ENCODE measurements at regions not wholly inside any gene's neighbourhood (a gene's known extent, or its start where the extent isn't known, plus 50 kb on each side); places are given as distances from the start of the nearest gene placed in this dataset.
"Not testable (repeated sequence)": the region's sequence is repeated elsewhere in the genome, so short reads cannot be mapped to it uniquely, and the experiment has no call there.

GRCh38 chr16:82281544-82281943, 111.5 kb upstream of the MPHOSPH6 start:
- no peak for TF ChIP-seq CTCF (IDR thresholded peaks at IDR 0.05)
- Histone ChIP-seq H3K9me3 (ENCODE audit: control insufficient read depth in 1 of 2, insufficient read depth in 1 of 2, low read length in 2 of 2) (no peaks in the 10 kb centered on the region), H3K4me1 (ENCODE audit: insufficient read depth, low read length) (no peaks in the 10 kb centered on the region), H3K36me3 (ENCODE audit: insufficient read depth, low read length) (no peaks in the 10 kb centered on the region), H3K27me3 (ENCODE audit: control insufficient read depth in 1 of 2, insufficient read depth in 2 of 2, low read length in 2 of 2) (no peaks in the 10 kb centered on the region), H3K27ac (ENCODE audit: low read depth in 1 of 2, low read length in 2 of 2) (no peak overlapping the region), H3K4me3 (ENCODE audit: low read length) (no peak overlapping the region)
- intact Hi-C loops (cut with DNase I, micrococcal nuclease): no loop called here
- no peak for ATAC-seq (ENCODE audit: poor library complexity)
- H3K27ac Mint-ChIP-seq: no peak overlapping the region
- no peaks in the 10 kb centered on the region for H3K4me1 Mint-ChIP-seq (ENCODE audit: low read depth)
- H3K4me3 Mint-ChIP-seq: no peak overlapping the region
- H3K9me3 Mint-ChIP-seq: no peaks in the 10 kb centered on the region
- no peak for DNase-seq
- CTCF ChIA-PET: no interaction called here
- peaks cover 7% of the 10 kb centered on the region for H3K27me3 Mint-ChIP-seq
- POLR2A ChIA-PET: no interaction called here
- no peaks in the 10 kb centered on the region for H3K36me3 Mint-ChIP-seq (ENCODE audit: low read depth)

GRCh38 chr16:82280867-82281266, 110.8 kb upstream of the MPHOSPH6 start:
- Mint-ChIP-seq H3K4me1 (ENCODE audit: low read depth) (no peaks in the 10 kb centered on the region), H3K27me3 (peaks cover 4% of the 10 kb centered on the region), H3K4me3 (no peak overlapping the region), H3K36me3 (ENCODE audit: low read depth) (no peaks in the 10 kb centered on the region), H3K27ac (no peak overlapping the region), H3K9me3 (no peaks in the 10 kb centered on the region)
- H3K27me3 ChIP-seq (ENCODE audit: control insufficient read depth in 1 of 2, insufficient read depth in 2 of 2, low read length in 2 of 2): no peaks in the 10 kb centered on the region
- H3K4me1 ChIP-seq (ENCODE audit: insufficient read depth, low read length): no peaks in the 10 kb centered on the region
- ChIA-PET CTCF (no interaction called here), POLR2A (no interaction called here)
- H3K27ac ChIP-seq (ENCODE audit: low read depth in 1 of 2, low read length in 2 of 2): no peak overlapping the region
- H3K36me3 ChIP-seq (ENCODE audit: insufficient read depth, low read length): no peaks in the 10 kb centered on the region
- TF ChIP-seq CTCF (IDR thresholded peaks at IDR 0.05): no peak
- no peak overlapping the region for H3K4me3 ChIP-seq (ENCODE audit: low read length)
- no peak for DNase-seq
- intact Hi-C loops (cut with DNase I, micrococcal nuclease): no loop called here
- H3K9me3 ChIP-seq (ENCODE audit: control insufficient read depth in 1 of 2, insufficient read depth in 1 of 2, low read length in 2 of 2): no peaks in the 10 kb centered on the region
- no peak for ATAC-seq (ENCODE audit: poor library complexity)

DNA sequence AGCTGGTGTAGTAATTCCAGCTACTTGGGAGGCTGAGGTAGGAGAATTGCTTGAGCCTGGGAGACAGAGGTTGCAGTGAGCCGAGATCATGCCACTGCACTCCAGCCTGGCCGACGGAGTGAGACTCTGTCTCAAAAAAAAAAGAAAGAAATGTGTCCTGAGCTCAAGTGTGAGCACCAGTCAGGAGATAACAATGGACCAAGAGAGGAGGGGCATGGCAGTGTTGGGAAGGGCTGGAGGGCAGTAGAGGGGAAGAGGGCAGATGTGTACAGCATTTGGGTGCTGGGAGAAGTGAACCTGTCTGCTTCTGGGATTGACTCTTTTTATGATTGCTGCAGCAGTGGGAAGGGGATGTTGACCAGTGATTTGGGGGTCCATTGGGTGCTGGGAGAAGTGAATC, 105.3 kb upstream of the MPHOSPH6 start:
- intact Hi-C loops (cut with DNase I, micrococcal nuclease); H3K27me3 ChIP-seq (ENCODE audit: control insufficient read depth in 1 of 2, insufficient read depth in 2 of 2, low read length in 2 of 2); H3K36me3 ChIP-seq (ENCODE audit: insufficient read depth, low read length); H3K4me3 Mint-ChIP-seq; H3K4me1 Mint-ChIP-seq (ENCODE audit: low read depth); H3K9me3 ChIP-seq (ENCODE audit: control insufficient read depth in 1 of 2, insufficient read depth in 1 of 2, low read length in 2 of 2); H3K4me1 ChIP-seq (ENCODE audit: insufficient read depth, low read length); H3K27ac Mint-ChIP-seq; H3K9me3 Mint-ChIP-seq; H3K4me3 ChIP-seq (ENCODE audit: low read length); POLR2A ChIA-PET; DNase-seq; ATAC-seq (ENCODE audit: poor library complexity); H3K27ac ChIP-seq (ENCODE audit: low read depth in 1 of 2, low read length in 2 of 2); H3K36me3 Mint-ChIP-seq (ENCODE audit: low read depth): not testable (repeated sequence)
- CTCF ChIA-PET: interaction anchor here (2.2 kb wide), 1 partner anchor 12 kb away, joined by 6 read pairs; no protein-coding TSS in a partner anchor
- H3K27me3 Mint-ChIP-seq: peaks cover 16% of the 10 kb centered on the region

DNA sequence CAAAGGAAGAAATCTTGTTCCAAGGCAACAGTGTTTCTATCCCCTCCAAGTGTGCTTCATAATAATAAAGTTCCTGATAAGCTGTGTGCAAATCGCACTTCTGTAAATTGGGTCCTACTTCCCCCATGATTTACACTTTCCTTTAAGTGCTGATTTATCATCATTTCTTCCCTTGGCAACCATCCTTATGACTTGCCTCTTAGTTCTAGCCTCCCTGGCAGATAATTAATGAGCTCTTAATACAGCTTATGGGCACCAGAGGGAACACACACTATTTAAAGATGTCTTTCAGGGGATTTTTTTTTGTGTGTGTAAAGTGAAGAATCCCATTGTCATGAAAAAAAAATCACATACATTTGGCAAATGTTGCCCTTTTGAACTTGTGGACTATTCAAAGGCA, 101.6 kb upstream of the MPHOSPH6 start:
- DNase-seq: no peak

GRCh38 chr16:82267675-82268074, 97.7 kb upstream of the MPHOSPH6 start:
- DNase-seq; H3K4me3 Mint-ChIP-seq; ATAC-seq (ENCODE audit: poor library complexity); H3K4me1 ChIP-seq (ENCODE audit: insufficient read depth, low read length); H3K36me3 Mint-ChIP-seq (ENCODE audit: low read depth); H3K4me1 Mint-ChIP-seq (ENCODE audit: low read depth); H3K27ac Mint-ChIP-seq; H3K9me3 Mint-ChIP-seq; H3K9me3 ChIP-seq (ENCODE audit: control insufficient read depth in 1 of 2, insufficient read depth in 1 of 2, low read length in 2 of 2); POLR2A ChIA-PET; H3K36me3 ChIP-seq (ENCODE audit: insufficient read depth, low read length); H3K27me3 ChIP-seq (ENCODE audit: control insufficient read depth in 1 of 2, insufficient read depth in 2 of 2, low read length in 2 of 2); H3K27ac ChIP-seq (ENCODE audit: low read depth in 1 of 2, low read length in 2 of 2); CTCF ChIA-PET; H3K4me3 ChIP-seq (ENCODE audit: low read length): not testable (repeated sequence)
- H3K27me3 Mint-ChIP-seq: peaks cover 45% of the 10 kb centered on the region
- intact Hi-C loops (cut with DNase I, micrococcal nuclease): loop anchor here in 1 of 2 experiments (10.0 kb wide), 1 partner anchor 417 kb away; no protein-coding TSS in a partner anchor

More for the DNA sequence above, 101.6 kb upstream of the MPHOSPH6 start:
- ChIA-PET CTCF (no interaction called here), POLR2A (no interaction called here)
- no peak for ATAC-seq (ENCODE audit: poor library complexity)
- Histone ChIP-seq H3K4me3 (ENCODE audit: low read length) (no peak overlapping the region), H3K27ac (ENCODE audit: low read depth in 1 of 2, low read length in 2 of 2) (no peak overlapping the region), H3K27me3 (ENCODE audit: control insufficient read depth in 1 of 2, insufficient read depth in 2 of 2, low read length in 2 of 2) (peaks cover 0 to 4% of the 10 kb centered on the region in 2 experiments), H3K9me3 (ENCODE audit: control insufficient read depth in 1 of 2, insufficient read depth in 1 of 2, low read length in 2 of 2) (no peaks in the 10 kb centered on the region), H3K36me3 (ENCODE audit: insufficient read depth, low read length) (no peaks in the 10 kb centered on the region), H3K4me1 (ENCODE audit: insufficient read depth, low read length) (no peaks in the 10 kb centered on the region)
- TF ChIP-seq CTCF (IDR thresholded peaks at IDR 0.05): no peak
- Mint-ChIP-seq H3K27me3 (peaks cover 30% of the 10 kb centered on the region), H3K27ac (no peak overlapping the region), H3K4me3 (no peak overlapping the region), H3K9me3 (no peaks in the 10 kb centered on the region), H3K36me3 (ENCODE audit: low read depth) (no peaks in the 10 kb centered on the region), H3K4me1 (ENCODE audit: low read depth) (no peaks in the 10 kb centered on the region)
- intact Hi-C loops (cut with DNase I, micrococcal nuclease): no loop called here
